K562 (cell line): ENCODE measurements at regions not wholly inside any gene's neighbourhood (a gene's known extent, or its start where the extent isn't known, plus 50 kb on each side); places are given as distances from the start of the nearest gene placed in this dataset.

Source experiments
- CEBPB ChIP-seq: fragments of 450-650 bp; IDR thresholded peaks from 2 replicates; pipeline ENCODE4 v1.6.1; 2016; ENCODE audit warnings: missing genetic modification characterization, missing compliant biosample characterization
- CTCF ChIP-seq, 3 experiments: IDR thresholded peaks in 2 of 3; conservative IDR thresholded peaks in 1 of 3; 2 replicates each; pipeline ENCODE4 v1.5.1; 2011 to 2012; ENCODE audit warnings: low read length in 3 of 3, mild to moderate bottlenecking in 3 of 3, control low read depth in 2 of 3, improper control_type of control experiment in 1 of 3, inconsistent platforms in 1 of 3, low read depth in 1 of 3, mixed read lengths in 1 of 3, moderate library complexity in 1 of 3; ENCODE audit not compliant: insufficient read depth in 2 of 3
- ELF4 ChIP-seq: fragments of 450-650 bp; formaldehyde crosslinking; IDR thresholded peaks from 2 replicates; pipeline ENCODE4 v1.4.0; 2022; ENCODE audit warnings: missing genetic modification characterization
- KDM1A ChIP-seq, 2 experiments: fragments of 450-650 bp; IDR thresholded peaks; 2 replicates each; pipeline ENCODE4 v1.6.1; 2016; ENCODE audit warnings: mild to moderate bottlenecking in 2 of 2
- NONO ChIP-seq, 2 experiments: fragments of 200-400 bp in 1 of 2; fragments of 450-650 bp in 1 of 2; formaldehyde crosslinking in 1 of 2; IDR thresholded peaks; 2 replicates each; pipeline ENCODE4 v1.6.1; 2017; ENCODE audit warnings: low read depth in 2 of 2, mild to moderate bottlenecking in 2 of 2, moderate library complexity in 2 of 2, low read length in 1 of 2
- NR1H2 ChIP-seq: sonication (generic); formaldehyde crosslinking; IDR thresholded peaks from 2 replicates; pipeline ENCODE4 v1.4.0; 2020; ENCODE audit warnings: mild to moderate bottlenecking, missing genetic modification reagents
- RCOR1 ChIP-seq, 2 experiments: IDR thresholded peaks; 2 replicates each; pipeline ENCODE4 v1.6.1; 2012; ENCODE audit warnings: low read depth in 2 of 2, low read length in 2 of 2, borderline replicate concordance in 1 of 2, improper control_type of control experiment in 1 of 2
- RREB1 ChIP-seq: fragments of 250-450 bp; sonication (Bioruptor Pico); IDR thresholded peaks from 2 replicates; pipeline ENCODE4 v1.4.0; 2020
- ZNF3 ChIP-seq: fragments of 250-450 bp; sonication (Bioruptor Pico); IDR thresholded peaks from 2 replicates; pipeline ENCODE4 v1.5.0; 2021; ENCODE audit warnings: mild to moderate bottlenecking, moderate library complexity
- ZNF830 ChIP-seq: fragments of 250-450 bp; sonication (Bioruptor Pico); IDR thresholded peaks from 2 replicates; pipeline ENCODE4 v1.5.0; 2021; ENCODE audit warnings: mild to moderate bottlenecking

- TF ChIP-seq ZNF830 (no peak), RCOR1 (IDR thresholded peaks at IDR 0.05; ENCODE audit: borderline replicate concordance in 1 of 2, low read depth in 2 of 2, low read length in 2 of 2) (no peak), ZNF3 (no peak), RREB1 (no peak), ELF4 (no peak), KDM1A (IDR thresholded peaks at IDR 0.05) (no peak), NONO (IDR thresholded peaks at IDR 0.05; ENCODE audit: low read depth in 2 of 2, low read length in 1 of 2) (no peak), CEBPB (tag) (no peak), CTCF (IDR thresholded peaks at IDR 0.05 in 2 of 3, conservative IDR thresholded peaks at IDR 0.05 in 1 of 3; ENCODE audit: insufficient read depth in 2 of 3, low read depth in 1 of 3, low read length in 3 of 3) (no peak), NR1H2 (CRISPR knock-in tag) (no peak)
Observed at GRCh38 chr12:105927564-105927963, 211.2 kb downstream of the NUAK1 start.
